Gastrocnemius medialis (tissue), 4 donors: ENCODE measurements at regions not wholly inside any gene's neighbourhood (a gene's known extent, or its start where the extent isn't known, plus 50 kb on each side); places are given as distances from the start of the nearest gene placed in this dataset.

Experiments used
- ATAC-seq, 2 donors: fragments of 150-250 bp; one replicate each; pipeline ENCODE4 v1.9.1; 2016
- DNase-seq, 2 donors: peaks; one replicate each; pipeline ENCODE4 v3.0.0-alpha.2; 2019
- H3K27ac ChIP-seq, 4 donors: fragments of 200-600 bp; sonication (generic); 1 replicate in 1 of 4; 2 replicates in 3 of 4; pipeline ENCODE4 v1.5.1; 2016 to 2018; ENCODE audit warnings: mild to moderate bottlenecking in 2 of 4, moderate library complexity in 1 of 4
- H3K27me3 ChIP-seq, 3 donors: fragments of 200-600 bp; sonication (generic) in 2 of 3; 1 replicate in 1 of 3; 2 replicates in 2 of 3; pipeline versions ENCODE4 v1.5.1 to v1.6.0; 2016 to 2019; ENCODE audit warnings: mild to moderate bottlenecking in 1 of 3, moderate library complexity in 1 of 3
- H3K36me3 ChIP-seq, 2 donors: fragments of 200-600 bp; sonication (generic) in 1 of 2; one replicate each; pipeline ENCODE4 v1.5.1; 2017 to 2018
- H3K4me1 ChIP-seq, 2 donors: fragments of 200-600 bp; sonication (generic) in 1 of 2; one replicate each; pipeline ENCODE4 v1.5.1; 2016 to 2017; ENCODE audit warnings: mild to moderate bottlenecking in 2 of 2
- H3K4me3 ChIP-seq, 4 donors: fragments of 200-600 bp; sonication (generic) in 3 of 4; 1 replicate in 1 of 4; 2 replicates in 3 of 4; pipeline ENCODE4 v1.5.1; 2016 to 2019; ENCODE audit warnings: mild to moderate bottlenecking in 2 of 4
- H3K9me3 ChIP-seq, 3 donors: fragments of 200-600 bp; sonication (generic) in 2 of 3; 1 replicate in 1 of 3; 2 replicates in 2 of 3; pipeline ENCODE4 v1.5.1; 2016 to 2019
- CTCF ChIP-seq, 5 experiments: fragments of 450-650 bp in 3 of 5; fragments of 200-600 bp in 2 of 5; sonication (generic) in 2 of 5; IDR thresholded peaks in 4 of 5; conservative IDR thresholded peaks in 1 of 5; 1 replicate in 4 of 5; 2 replicates in 1 of 5; pipeline ENCODE4 v1.5.1; 2016 to 2019; ENCODE audit warnings: antibody characterized with exemption in 5 of 5, mild to moderate bottlenecking in 3 of 5, moderate library complexity in 3 of 5
- POLR2A ChIP-seq, 2 donors: fragments of 450-650 bp; IDR thresholded peaks; one replicate each; pipeline ENCODE4 v1.6.1; 2017; ENCODE audit warnings: antibody characterized with exemption in 2 of 2, mild to moderate bottlenecking in 2 of 2, moderate library complexity in 2 of 2
- in situ Hi-C, 4 donors: fragments of 200-750 bp; cut with MboI; loops; one replicate each; pipeline versions ENCODE4 v1.15.0 to v1.8.0; 2017; ENCODE audit warnings: low sequenced_read_pairs in 4 of 4
- intact Hi-C: fragments of 100-400 bp; cut with DNase I; formaldehyde crosslinking; loops from one replicate; pipeline ENCODE4 v1.15.1; 2023; ENCODE audit warnings: low total_unique reads

DNA sequence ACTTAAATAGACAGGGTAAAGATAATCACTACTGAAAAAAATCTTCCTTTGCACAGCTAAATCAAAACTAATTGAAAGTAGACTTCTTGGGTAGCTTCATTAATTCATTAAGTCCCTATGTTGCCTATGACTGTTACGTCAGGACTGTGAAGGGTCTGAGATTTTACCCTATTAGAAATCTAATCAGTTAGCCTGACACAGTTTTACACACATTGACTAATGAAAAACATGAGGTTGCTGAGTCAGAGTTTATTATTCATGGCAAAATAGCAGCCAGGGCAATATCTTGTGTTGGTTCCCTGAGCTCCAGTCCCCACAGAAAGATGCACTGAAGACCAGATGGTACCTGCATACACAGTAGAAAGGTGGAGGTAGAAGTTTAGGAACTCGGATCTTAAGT lies 262.5 kb upstream of the ZP4 start:
- Histone ChIP-seq H3K27ac (no peak overlapping the region), H3K27me3 (no peaks in the 10 kb centered on the region), H3K4me3 (no peak overlapping the region), H3K36me3 (no peaks in the 10 kb centered on the region), H3K9me3 (no peaks in the 10 kb centered on the region), H3K4me1 (no peaks in the 10 kb centered on the region)
- in situ Hi-C loops, result no loop called here
- DNase-seq (no peak), ATAC-seq (no peak)
- TF ChIP-seq CTCF (IDR thresholded peaks at IDR 0.05 in 4 of 5, conservative IDR thresholded peaks at IDR 0.05 in 1 of 5) (no peak), POLR2A (IDR thresholded peaks at IDR 0.05) (no peak)
- intact Hi-C loops, result no loop called here

DNA sequence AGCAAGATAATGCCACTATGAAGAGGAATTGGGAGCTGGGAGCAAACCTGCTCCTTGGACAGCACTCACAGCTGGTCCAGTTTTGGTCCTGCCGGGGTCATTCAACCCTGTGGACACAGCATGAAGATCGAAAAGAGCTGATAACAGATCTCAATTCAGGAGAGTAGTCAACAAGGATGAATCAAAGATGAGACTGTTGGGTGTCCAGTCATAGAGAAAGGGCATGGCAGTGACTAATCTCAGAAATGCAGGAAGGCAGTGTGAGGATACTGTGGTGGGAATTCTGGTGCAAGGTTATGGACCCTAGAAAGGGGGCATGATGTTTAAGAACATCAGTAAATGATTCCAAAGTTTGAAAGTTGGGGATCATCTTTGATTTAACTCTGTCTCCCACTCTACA lies 261.4 kb upstream of the ZP4 start:
- no peaks in the 10 kb centered on the region for H3K36me3 ChIP-seq
- TF ChIP-seq CTCF (IDR thresholded peaks at IDR 0.05 in 4 of 5, conservative IDR thresholded peaks at IDR 0.05 in 1 of 5) (no peak), POLR2A (IDR thresholded peaks at IDR 0.05) (no peak)
- DNase-seq (no peak), ATAC-seq (no peak)
- H3K27ac ChIP-seq, result no peak overlapping the region
- intact Hi-C loops (no loop called here), in situ Hi-C loops (no loop called here)
- no peaks in the 10 kb centered on the region for H3K9me3 ChIP-seq
- H3K27me3 ChIP-seq, result no peaks in the 10 kb centered on the region
- no peaks in the 10 kb centered on the region for H3K4me1 ChIP-seq
- no peak overlapping the region for H3K4me3 ChIP-seq

DNA sequence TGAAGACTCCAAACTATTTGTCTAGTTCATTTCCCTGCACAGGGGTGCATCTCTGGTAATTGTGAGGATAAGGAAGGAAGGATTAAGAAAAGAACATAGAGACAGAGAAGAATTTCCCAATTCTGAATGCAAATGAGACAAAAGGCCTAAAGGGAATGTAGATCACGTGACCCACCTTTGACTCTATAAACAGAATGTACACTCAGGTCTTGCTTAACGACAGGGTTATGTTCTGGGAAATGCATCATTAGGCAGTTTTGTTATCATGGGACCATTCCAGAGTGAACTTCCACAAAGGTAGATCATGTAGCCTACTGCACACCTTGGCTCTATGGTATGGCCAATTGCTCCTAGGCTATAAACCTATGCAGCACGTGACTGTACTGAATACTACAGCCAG lies 252.3 kb upstream of the ZP4 start:
- TF ChIP-seq POLR2A (IDR thresholded peaks at IDR 0.05), result no peak
- TF ChIP-seq CTCF (IDR thresholded peaks at IDR 0.05 in 4 of 5, conservative IDR thresholded peaks at IDR 0.05 in 1 of 5), result no peak
- no peak overlapping the region for H3K27ac ChIP-seq
- no peaks in the 10 kb centered on the region for H3K9me3 ChIP-seq
- no peak for ATAC-seq
- no peak overlapping the region for H3K4me3 ChIP-seq
- in situ Hi-C loops, result no loop called here
- H3K36me3 ChIP-seq, result no peaks in the 10 kb centered on the region
- no peaks in the 10 kb centered on the region for H3K27me3 ChIP-seq
- DNase-seq, result no peak
- no peaks in the 10 kb centered on the region for H3K4me1 ChIP-seq
- intact Hi-C loops, result no loop called here

GRCh38 chr1:238141353-238141752 lies 250.6 kb upstream of the ZP4 start:
- TF ChIP-seq CTCF (IDR thresholded peaks at IDR 0.05 in 4 of 5, conservative IDR thresholded peaks at IDR 0.05 in 1 of 5) (no peak), POLR2A (IDR thresholded peaks at IDR 0.05) (no peak)
- H3K4me3 ChIP-seq, result no peak overlapping the region
- in situ Hi-C loops (no loop called here), intact Hi-C loops (no loop called here)
- no peaks in the 10 kb centered on the region for H3K9me3 ChIP-seq
- no peaks in the 10 kb centered on the region for H3K36me3 ChIP-seq
- H3K4me1 ChIP-seq, result no peaks in the 10 kb centered on the region
- DNase-seq (no peak), ATAC-seq (no peak)
- H3K27me3 ChIP-seq, result no peaks in the 10 kb centered on the region
- H3K27ac ChIP-seq, result no peak overlapping the region

DNA sequence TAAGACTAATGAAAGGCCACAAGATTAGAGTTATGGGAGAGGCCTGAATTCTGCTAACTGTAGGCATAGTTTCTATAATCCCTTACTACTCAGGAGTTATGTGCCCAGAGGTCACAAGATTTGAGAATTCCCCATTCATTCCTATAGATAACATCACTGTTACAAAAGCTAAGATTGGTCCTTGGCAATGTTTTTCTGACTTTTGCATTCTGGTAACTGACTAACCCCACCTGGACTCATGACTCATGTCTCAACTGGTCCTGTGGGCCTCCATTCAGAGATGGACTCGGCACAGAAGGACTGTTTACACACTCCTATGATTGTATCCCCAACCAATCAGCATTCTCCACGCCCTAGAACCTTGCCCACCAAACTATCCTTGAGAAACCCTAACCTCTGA lies 249.0 kb upstream of the ZP4 start:
- TF ChIP-seq CTCF (IDR thresholded peaks at IDR 0.05 in 4 of 5, conservative IDR thresholded peaks at IDR 0.05 in 1 of 5) (no peak), POLR2A (IDR thresholded peaks at IDR 0.05) (no peak)
- in situ Hi-C loops, result no loop called here
- H3K4me1 ChIP-seq, result no peaks in the 10 kb centered on the region

More for the DNA sequence above, 249.0 kb upstream of the ZP4 start:
- ATAC-seq (no peak), DNase-seq (no peak)
- Histone ChIP-seq H3K27ac (no peak overlapping the region), H3K36me3 (no peaks in the 10 kb centered on the region), H3K4me3 (no peak overlapping the region), H3K27me3 (no peaks in the 10 kb centered on the region), H3K9me3 (no peaks in the 10 kb centered on the region)
- intact Hi-C loops, result no loop called here
